DND-41 (cell line): ENCODE measurements at regions not wholly inside any gene's neighbourhood (a gene's known extent, or its start where the extent isn't known, plus 50 kb on each side); places are given as distances from the start of the nearest gene placed in this dataset.

ENCODE experiments used
- CTCF ChIP-seq: IDR thresholded peaks from 2 replicates; pipeline ENCODE4 v1.5.1; 2012; ENCODE audit warnings: borderline replicate concordance, low read length, moderate library complexity, mild to moderate bottlenecking; ENCODE audit not compliant: poor library complexity, severe bottlenecking; ENCODE audit errors: extremely low read depth
- EZH2 ChIP-seq: IDR thresholded peaks from 3 replicates; pipeline ENCODE4 v1.6.1; 2012; ENCODE audit warnings: borderline replicate concordance, low read depth, mild to moderate bottlenecking, moderate library complexity, low read length, inconsistent platforms; ENCODE audit not compliant: severe bottlenecking

- TF ChIP-seq CTCF (no peak), EZH2 (no peak)
These were observed 130.4 kb downstream of the GLI2 start for GRCh38 chr2:120866071-120866470.
